ENCODE measurements at regions not wholly inside any gene's neighbourhood (a gene's known extent, or its start where the extent isn't known, plus 50 kb on each side); places are given as distances from the start of the nearest gene placed in this dataset.

DNA sequence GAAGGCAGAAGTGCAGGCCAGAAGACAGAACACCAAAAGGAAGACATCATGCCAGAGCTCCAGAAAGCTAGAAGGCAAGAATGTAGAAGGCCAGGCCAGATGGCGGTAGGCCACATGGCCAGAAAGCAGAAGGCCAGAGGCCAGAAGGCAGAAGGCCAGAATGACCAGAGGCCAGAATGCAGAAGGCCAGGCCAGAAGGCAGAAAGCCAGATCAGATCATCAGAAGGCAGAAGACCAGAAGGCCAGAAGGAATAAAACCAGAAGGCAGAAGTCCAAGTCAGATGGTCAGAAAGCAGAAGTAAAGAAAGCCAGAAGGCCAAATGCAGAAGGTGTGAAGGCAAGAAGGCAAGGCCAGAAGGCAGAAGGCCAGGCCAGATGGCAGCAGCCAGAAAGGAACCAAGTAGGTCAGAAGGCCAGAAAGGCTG is 185.0 kb downstream of the TUBA3C start:
- Histone ChIP-seq H3K36me3 (ENCODE audit: control insufficient read depth in 2 of 2, insufficient read depth in 1 of 2, low read length in 2 of 2) (no peaks in the 10 kb centered on the region), H3K4me3 (ENCODE audit: low read depth, low read length) (no peak overlapping the region), H3K4me1 (ENCODE audit: control insufficient read depth, insufficient read depth, low read length) (no peaks in the 10 kb centered on the region), H3K27ac (ENCODE audit: extremely low read depth, low read depth, low read length) (no peak overlapping the region), H3K9me3 (ENCODE audit: control insufficient read depth, insufficient read depth, low read depth, low read length) (no peaks in the 10 kb centered on the region)
- POLR2A ChIA-PET, result no interaction called here
- CTCF ChIA-PET, result no interaction called here
- TF ChIP-seq ZNF549 (tag by site-specific recombination; IDR thresholded peaks at IDR 0.05), result no peak
- TF ChIP-seq ZNF2 (tag by site-specific recombination; IDR thresholded peaks at IDR 0.05), result no peak
- TF ChIP-seq KLF10 (tag by site-specific recombination; IDR thresholded peaks at IDR 0.05), result no peak
- TF ChIP-seq ZNF341 (tag by site-specific recombination; IDR thresholded peaks at IDR 0.05; ENCODE audit: low read depth), result no peak

DNA sequence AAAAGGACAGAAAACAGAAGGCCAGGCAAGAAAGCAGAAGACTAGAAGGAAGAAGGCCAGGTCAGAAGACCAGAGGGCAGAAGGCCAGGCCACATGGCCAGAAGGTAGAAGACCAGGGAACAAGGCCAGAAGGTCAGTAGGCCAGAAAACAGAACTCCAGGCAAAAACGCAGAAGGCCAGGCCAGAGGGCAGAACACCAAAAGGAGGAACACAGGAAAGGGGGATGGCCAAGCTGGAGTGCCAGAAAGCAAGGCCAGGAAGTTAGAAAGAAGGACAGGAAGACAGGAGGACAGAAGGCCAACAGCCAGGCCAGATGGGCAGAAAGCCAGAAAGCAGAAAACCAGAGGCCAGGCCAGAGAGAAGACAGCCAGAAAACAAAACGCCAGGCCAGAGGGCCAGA is 185.4 kb downstream of the TUBA3C start:
- Histone ChIP-seq H3K9me3 (ENCODE audit: control insufficient read depth, insufficient read depth, low read depth, low read length) (no peaks in the 10 kb centered on the region), H3K4me1 (ENCODE audit: control insufficient read depth, insufficient read depth, low read length) (no peaks in the 10 kb centered on the region), H3K36me3 (ENCODE audit: control insufficient read depth in 2 of 2, insufficient read depth in 1 of 2, low read length in 2 of 2) (no peaks in the 10 kb centered on the region), H3K4me3 (ENCODE audit: low read depth, low read length) (no peak overlapping the region), H3K27ac (ENCODE audit: extremely low read depth, low read depth, low read length) (no peak overlapping the region)
- CTCF ChIA-PET, result no interaction called here
- TF ChIP-seq ZNF555 (tag by site-specific recombination; conservative IDR thresholded peaks at IDR 0.05), result no peak
- TF ChIP-seq ZNF274 (IDR thresholded peaks at IDR 0.05; ENCODE audit: low read length), result no peak
- no peak for TF ChIP-seq ZNF274 (tag by site-specific recombination; IDR thresholded peaks at IDR 0.05; ENCODE audit: borderline replicate concordance)
- TF ChIP-seq ZNF670 (tag by site-specific recombination; IDR thresholded peaks at IDR 0.05; ENCODE audit: low read depth), result no peak
- POLR2A ChIA-PET, result no interaction called here

DNA sequence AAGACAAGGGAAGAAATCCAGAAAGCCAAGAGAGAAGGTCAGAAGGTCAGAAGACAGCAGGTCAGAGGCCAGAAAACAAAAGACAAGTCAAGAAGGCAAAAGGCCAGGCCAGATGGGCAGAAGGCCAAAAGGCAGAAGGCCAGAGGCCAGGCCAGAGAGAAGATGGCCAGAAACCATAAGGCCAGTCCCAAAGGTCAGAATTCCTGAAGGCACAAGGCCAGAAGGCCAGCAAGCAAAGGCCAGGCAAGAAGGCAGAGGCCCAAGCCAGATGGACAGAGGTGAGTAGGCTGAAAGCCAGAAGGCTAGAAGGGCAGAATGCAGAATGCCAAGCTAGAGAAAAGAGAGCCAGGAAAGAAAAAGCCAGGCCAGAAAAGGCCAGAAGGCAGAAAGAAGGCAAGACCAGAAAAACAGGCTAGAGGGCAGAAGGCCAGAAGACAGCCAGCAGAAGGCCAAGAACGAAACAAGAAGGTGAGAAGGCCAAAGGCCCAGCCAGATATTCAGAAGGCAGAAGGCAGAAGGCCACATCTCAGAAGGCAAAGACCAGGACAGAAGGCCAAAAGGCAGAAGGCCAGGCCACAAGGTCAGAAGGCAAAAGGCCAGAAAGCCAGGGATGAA is 186.3 kb downstream of the TUBA3C start:
- Histone ChIP-seq H3K36me3 (ENCODE audit: control insufficient read depth in 2 of 2, insufficient read depth in 1 of 2, low read length in 2 of 2) (no peaks in the 10 kb centered on the region), H3K9me3 (ENCODE audit: control insufficient read depth, insufficient read depth, low read depth, low read length) (no peaks in the 10 kb centered on the region), H3K4me3 (ENCODE audit: low read depth, low read length) (no peak overlapping the region), H3K4me1 (ENCODE audit: control insufficient read depth, insufficient read depth, low read length) (no peaks in the 10 kb centered on the region), H3K27ac (ENCODE audit: extremely low read depth, low read depth, low read length) (no peak overlapping the region)
- POLR2A ChIA-PET, result no interaction called here
- TF ChIP-seq HOXA7 (CRISPR knock-in tag; IDR thresholded peaks at IDR 0.05; ENCODE audit: borderline replicate concordance), result no peak
- TF ChIP-seq, protein P1, sequence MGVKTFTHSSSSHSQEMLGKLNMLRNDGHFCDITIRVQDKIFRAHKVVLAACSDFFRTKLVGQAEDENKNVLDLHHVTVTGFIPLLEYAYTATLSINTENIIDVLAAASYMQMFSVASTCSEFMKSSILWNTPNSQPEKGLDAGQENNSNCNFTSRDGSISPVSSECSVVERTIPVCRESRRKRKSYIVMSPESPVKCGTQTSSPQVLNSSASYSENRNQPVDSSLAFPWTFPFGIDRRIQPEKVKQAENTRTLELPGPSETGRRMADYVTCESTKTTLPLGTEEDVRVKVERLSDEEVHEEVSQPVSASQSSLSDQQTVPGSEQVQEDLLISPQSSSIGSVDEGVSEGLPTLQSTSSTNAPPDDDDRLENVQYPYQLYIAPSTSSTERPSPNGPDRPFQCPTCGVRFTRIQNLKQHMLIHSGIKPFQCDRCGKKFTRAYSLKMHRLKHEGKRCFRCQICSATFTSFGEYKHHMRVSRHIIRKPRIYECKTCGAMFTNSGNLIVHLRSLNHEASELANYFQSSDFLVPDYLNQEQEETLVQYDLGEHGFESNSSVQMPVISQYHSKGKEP (tag by site-specific recombination; IDR thresholded peaks at IDR 0.05), result no peak
- TF ChIP-seq ZBTB48 (tag by site-specific recombination; IDR thresholded peaks at IDR 0.05), result no peak
- no peak for TF ChIP-seq ZNF549 (tag by site-specific recombination; IDR thresholded peaks at IDR 0.05)
- TF ChIP-seq ZNF571 (tag by site-specific recombination; IDR thresholded peaks at IDR 0.05), result no peak
- TF ChIP-seq ZNF146 (tag by site-specific recombination; IDR thresholded peaks at IDR 0.05), result no peak
- TF ChIP-seq, protein P2, sequence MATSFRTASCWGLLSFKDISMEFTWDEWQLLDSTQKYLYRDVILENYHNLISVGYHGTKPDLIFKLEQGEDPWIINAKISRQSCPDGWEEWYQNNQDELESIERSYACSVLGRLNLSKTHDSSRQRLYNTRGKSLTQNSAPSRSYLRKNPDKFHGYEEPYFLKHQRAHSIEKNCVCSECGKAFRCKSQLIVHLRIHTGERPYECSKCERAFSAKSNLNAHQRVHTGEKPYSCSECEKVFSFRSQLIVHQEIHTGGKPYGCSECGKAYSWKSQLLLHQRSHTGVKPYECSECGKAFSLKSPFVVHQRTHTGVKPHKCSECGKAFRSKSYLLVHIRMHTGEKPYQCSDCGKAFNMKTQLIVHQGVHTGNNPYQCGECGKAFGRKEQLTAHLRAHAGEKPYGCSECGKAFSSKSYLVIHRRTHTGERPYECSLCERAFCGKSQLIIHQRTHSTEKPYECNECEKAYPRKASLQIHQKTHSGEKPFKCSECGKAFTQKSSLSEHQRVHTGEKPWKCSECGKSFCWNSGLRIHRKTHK (tag by site-specific recombination; IDR thresholded peaks at IDR 0.05), result no peak
- TF ChIP-seq GFI1B (tag by site-specific recombination; IDR thresholded peaks at IDR 0.05), result no peak
- TF ChIP-seq ZNF202 (tag by site-specific recombination; IDR thresholded peaks at IDR 0.05; ENCODE audit: borderline replicate concordance), result no peak
- no peak for TF ChIP-seq ZXDB (tag by site-specific recombination; IDR thresholded peaks at IDR 0.05)
- no peak for TF ChIP-seq SP7 (tag by site-specific recombination; IDR thresholded peaks at IDR 0.05)
- TF ChIP-seq, protein P3, sequence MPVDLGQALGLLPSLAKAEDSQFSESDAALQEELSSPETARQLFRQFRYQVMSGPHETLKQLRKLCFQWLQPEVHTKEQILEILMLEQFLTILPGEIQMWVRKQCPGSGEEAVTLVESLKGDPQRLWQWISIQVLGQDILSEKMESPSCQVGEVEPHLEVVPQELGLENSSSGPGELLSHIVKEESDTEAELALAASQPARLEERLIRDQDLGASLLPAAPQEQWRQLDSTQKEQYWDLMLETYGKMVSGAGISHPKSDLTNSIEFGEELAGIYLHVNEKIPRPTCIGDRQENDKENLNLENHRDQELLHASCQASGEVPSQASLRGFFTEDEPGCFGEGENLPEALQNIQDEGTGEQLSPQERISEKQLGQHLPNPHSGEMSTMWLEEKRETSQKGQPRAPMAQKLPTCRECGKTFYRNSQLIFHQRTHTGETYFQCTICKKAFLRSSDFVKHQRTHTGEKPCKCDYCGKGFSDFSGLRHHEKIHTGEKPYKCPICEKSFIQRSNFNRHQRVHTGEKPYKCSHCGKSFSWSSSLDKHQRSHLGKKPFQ (tag by site-specific recombination; IDR thresholded peaks at IDR 0.05), result no peak
- no peak for TF ChIP-seq ZNF211 (tag by site-specific recombination; IDR thresholded peaks at IDR 0.05; ENCODE audit: low read depth)
- no peak for TF ChIP-seq ZBTB17 (tag by site-specific recombination; IDR thresholded peaks at IDR 0.05)
- TF ChIP-seq ZNF221 (tag by site-specific recombination; IDR thresholded peaks at IDR 0.05; ENCODE audit: borderline replicate concordance), result no peak
- TF ChIP-seq MZF1 (tag by site-specific recombination; IDR thresholded peaks at IDR 0.05; ENCODE audit: borderline replicate concordance), result no peak
- TF ChIP-seq ZNF311 (tag by site-specific recombination; IDR thresholded peaks at IDR 0.05; ENCODE audit: borderline replicate concordance), result no peak
- CTCF ChIA-PET, result no interaction called here

Data from HEK293 (cell line).